SK-N-SH treated with all-trans-retinoic acid at 6 μM for 48 hours (cell line): ENCODE measurements at regions not wholly inside any gene's neighbourhood (a gene's known extent, or its start where the extent isn't known, plus 50 kb on each side); places are given as distances from the start of the nearest gene placed in this dataset.

Experiments used
- CREB5 ChIP-seq: fragments of 250-450 bp; sonication (Bioruptor Pico); IDR thresholded peaks from 2 replicates; pipeline ENCODE4 v1.5.1; 2020; ENCODE audit warnings: low read depth, mild to moderate bottlenecking, moderate library complexity
- CSDC2 ChIP-seq: fragments of 250-450 bp; sonication (Bioruptor Pico); IDR thresholded peaks from 2 replicates; pipeline ENCODE4 v1.5.0; 2020; ENCODE audit warnings: mild to moderate bottlenecking, moderate library complexity
- ESRRG ChIP-seq: fragments of 250-450 bp; sonication (Bioruptor Pico); IDR thresholded peaks from 2 replicates; pipeline ENCODE4 v1.6.1; 2021; ENCODE audit warnings: mild to moderate bottlenecking
- GLIS3 ChIP-seq: fragments of 250-450 bp; sonication (Bioruptor Pico); IDR thresholded peaks from 2 replicates; pipeline ENCODE4 v1.5.0; 2020; ENCODE audit warnings: mild to moderate bottlenecking, moderate library complexity
- PATZ1 ChIP-seq: fragments of 250-450 bp; sonication (Bioruptor Pico); IDR thresholded peaks from 2 replicates; pipeline ENCODE4 v1.8.0; 2020; ENCODE audit warnings: mild to moderate bottlenecking, moderate library complexity, borderline replicate concordance
- PPARA ChIP-seq: fragments of 250-450 bp; sonication (Bioruptor Pico); IDR thresholded peaks from 2 replicates; pipeline ENCODE4 v1.5.0; 2020; ENCODE audit warnings: mild to moderate bottlenecking, borderline replicate concordance
- RARB ChIP-seq: fragments of 250-450 bp; sonication (Bioruptor Pico); IDR thresholded peaks from 2 replicates; pipeline ENCODE4 v1.8.0; 2021; ENCODE audit warnings: mild to moderate bottlenecking, moderate library complexity
- SNAI2 ChIP-seq: fragments of 250-450 bp; sonication (Bioruptor Pico); IDR thresholded peaks from 2 replicates; pipeline ENCODE4 v1.5.0; 2020; ENCODE audit warnings: mild to moderate bottlenecking, moderate library complexity
- TCF4 ChIP-seq: fragments of 250-450 bp; sonication (Bioruptor Pico); IDR thresholded peaks from 2 replicates; pipeline ENCODE4 v1.8.0; 2021; ENCODE audit warnings: mild to moderate bottlenecking, moderate library complexity, borderline replicate concordance
- TOX ChIP-seq: fragments of 250-450 bp; sonication (Bioruptor Pico); IDR thresholded peaks from 2 replicates; pipeline ENCODE4 v1.8.0; 2021; ENCODE audit warnings: mild to moderate bottlenecking, moderate library complexity, borderline replicate concordance
- ZFP3 ChIP-seq: fragments of 250-450 bp; sonication (Bioruptor Pico); IDR thresholded peaks from 2 replicates; pipeline ENCODE4 v1.5.0; 2020; ENCODE audit warnings: mild to moderate bottlenecking, moderate library complexity

- TF ChIP-seq CREB5 (CRISPR knock-in tag), result no peak
- no peak for TF ChIP-seq PATZ1 (CRISPR knock-in tag)
- TF ChIP-seq TOX (CRISPR knock-in tag), result no peak
- no peak for TF ChIP-seq SNAI2
- TF ChIP-seq CSDC2, result no peak
- no peak for TF ChIP-seq ZFP3 (CRISPR knock-in tag)
- TF ChIP-seq TCF4 (CRISPR knock-in tag), result no peak
- no peak for TF ChIP-seq ESRRG (CRISPR knock-in tag)
- TF ChIP-seq GLIS3, result no peak
- no peak for TF ChIP-seq RARB (CRISPR knock-in tag)
- TF ChIP-seq PPARA, result no peak
These were observed 206.7 kb upstream of the TRIB2 start for GRCh38 chr2:12510070-12510469.
